ENCODE measurements at regions not wholly inside any gene's neighbourhood (a gene's known extent, or its start where the extent isn't known, plus 50 kb on each side); places are given as distances from the start of the nearest gene placed in this dataset.
"Not testable (repeated sequence)": the region's sequence is repeated elsewhere in the genome, so short reads cannot be mapped to it uniquely, and the experiment has no call there.

- not testable (repeated sequence) for TF ChIP-seq POLR2AphosphoS5 (IDR thresholded peaks at IDR 0.05; ENCODE audit: low read depth, low read length); EGR1 (IDR thresholded peaks at IDR 0.05; ENCODE audit: low read depth); CTCF (IDR thresholded peaks at IDR 0.05 in 2 of 3, conservative IDR thresholded peaks at IDR 0.05 in 1 of 3; ENCODE audit: borderline replicate concordance in 1 of 3, insufficient read depth in 1 of 3, low read depth in 2 of 3, low read length in 2 of 3); EZH2phosphoT487 (IDR thresholded peaks at IDR 0.05; ENCODE audit: borderline replicate concordance); YY1 (IDR thresholded peaks at IDR 0.05; ENCODE audit: extremely low read depth, insufficient replicate concordance, low read depth, low read length); POLR2A (IDR thresholded peaks at IDR 0.05; ENCODE audit: borderline replicate concordance, extremely low read depth, insufficient read depth, insufficient read length); SP1 (IDR thresholded peaks at IDR 0.05; ENCODE audit: low read depth); REST (IDR thresholded peaks at IDR 0.05; ENCODE audit: low read depth); ZNF274 (IDR thresholded peaks at IDR 0.05; ENCODE audit: low read depth, low read length); CEBPB (IDR thresholded peaks at IDR 0.05; ENCODE audit: low read depth); ZFX (IDR thresholded peaks at IDR 0.05)
- TF ChIP-seq, protein P1, sequence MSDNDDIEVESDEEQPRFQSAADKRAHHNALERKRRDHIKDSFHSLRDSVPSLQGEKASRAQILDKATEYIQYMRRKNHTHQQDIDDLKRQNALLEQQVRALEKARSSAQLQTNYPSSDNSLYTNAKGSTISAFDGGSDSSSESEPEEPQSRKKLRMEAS (IDR thresholded peaks at IDR 0.05), result not testable (repeated sequence)
Measured at GRCh38 chr5:100101466-100101865, 433.7 kb upstream of the FAM174A start.
